HG02623 (cell line): ENCODE measurements at regions not wholly inside any gene's neighbourhood (a gene's known extent, or its start where the extent isn't known, plus 50 kb on each side); places are given as distances from the start of the nearest gene placed in this dataset.
"Not testable (repeated sequence)": the region's sequence is repeated elsewhere in the genome, so short reads cannot be mapped to it uniquely, and the experiment has no call there.

Source experiments
- ATAC-seq: cut with Tn5 transposase; IDR thresholded peaks from one replicate; pipeline ENCODE4 v1.9.1; 2021; ENCODE audit warnings: moderate library complexity; ENCODE audit not compliant: unreplicated experiment

DNA sequence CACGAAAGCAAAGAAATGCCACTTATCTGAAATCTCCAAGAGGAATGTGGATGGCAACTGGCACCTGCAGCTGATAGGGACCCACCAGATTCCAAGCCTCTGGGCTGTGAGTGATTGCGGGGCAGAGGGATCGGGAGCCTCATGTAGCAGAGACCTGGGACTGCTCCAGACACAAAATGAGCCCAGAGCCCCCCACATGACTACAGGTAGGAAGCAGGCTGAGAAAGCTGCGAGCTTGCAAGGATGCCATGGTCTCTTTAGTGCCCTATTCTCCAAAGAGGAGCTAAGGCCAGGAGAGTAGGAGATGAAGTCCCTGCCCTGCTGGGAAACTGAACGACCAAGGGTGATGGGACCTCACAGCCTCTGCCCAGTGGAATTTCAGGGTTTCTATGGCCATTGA is 305.4 kb upstream of the CHRNA7 start:
- not testable (repeated sequence) for ATAC-seq

DNA sequence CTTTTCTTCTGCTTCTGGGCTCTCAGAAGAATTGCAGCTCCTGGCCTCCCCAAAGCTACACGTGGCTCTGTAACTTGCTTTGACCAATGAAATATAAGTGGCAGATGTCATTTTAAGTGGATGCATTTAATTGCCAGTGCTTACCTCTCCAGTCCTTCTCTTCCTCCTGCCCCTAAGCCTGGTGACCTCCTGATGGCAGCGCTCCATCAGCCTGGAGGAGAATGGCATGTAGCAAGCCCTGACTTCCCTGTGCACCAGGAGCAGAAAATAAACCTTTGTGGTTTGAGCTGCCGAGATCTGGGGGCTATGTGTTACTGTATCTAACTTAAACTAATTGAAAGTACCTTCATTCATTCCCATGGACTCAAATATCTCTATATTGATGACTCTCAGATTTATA is 304.7 kb upstream of the CHRNA7 start:
- not testable (repeated sequence) for ATAC-seq

DNA sequence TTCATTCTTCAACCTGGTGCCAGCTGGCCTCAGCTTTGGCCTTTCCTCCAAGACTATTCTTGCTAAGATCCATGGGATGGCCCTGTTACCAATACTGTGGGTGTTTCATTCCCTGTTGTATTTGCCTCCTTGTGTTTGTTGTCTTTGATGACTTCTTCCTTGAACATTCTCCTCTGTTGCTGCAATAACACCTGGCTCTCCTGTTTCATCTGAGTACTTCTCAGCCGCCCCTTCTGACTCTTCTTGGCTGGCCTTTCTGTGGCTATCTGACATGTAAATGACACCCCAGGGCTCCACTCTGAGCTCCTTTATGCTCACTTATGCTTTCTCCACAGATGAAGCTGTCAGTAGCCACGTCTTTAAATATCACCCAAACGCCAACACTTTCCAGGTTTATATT is 302.7 kb upstream of the CHRNA7 start:
- no peak for ATAC-seq

DNA sequence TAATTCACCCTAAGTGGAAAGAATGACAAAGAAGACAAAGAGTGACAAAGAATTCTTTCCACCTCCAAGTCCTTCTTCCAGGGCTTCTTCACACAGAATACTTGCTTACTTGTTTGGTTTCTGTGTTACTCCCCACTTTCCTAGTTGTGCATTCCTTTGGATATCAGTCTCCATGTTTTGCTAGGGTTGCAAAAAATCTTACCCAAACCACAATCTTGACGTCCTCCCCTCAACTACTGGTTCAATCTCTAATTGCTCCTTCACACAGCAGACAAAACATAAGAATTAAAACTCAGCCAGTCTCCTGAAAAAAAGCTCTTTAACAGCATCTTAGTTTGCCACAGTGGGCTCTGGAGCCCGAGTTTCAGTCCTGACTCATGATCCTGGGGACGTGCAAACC is 297.6 kb upstream of the CHRNA7 start:
- no peak for ATAC-seq

DNA sequence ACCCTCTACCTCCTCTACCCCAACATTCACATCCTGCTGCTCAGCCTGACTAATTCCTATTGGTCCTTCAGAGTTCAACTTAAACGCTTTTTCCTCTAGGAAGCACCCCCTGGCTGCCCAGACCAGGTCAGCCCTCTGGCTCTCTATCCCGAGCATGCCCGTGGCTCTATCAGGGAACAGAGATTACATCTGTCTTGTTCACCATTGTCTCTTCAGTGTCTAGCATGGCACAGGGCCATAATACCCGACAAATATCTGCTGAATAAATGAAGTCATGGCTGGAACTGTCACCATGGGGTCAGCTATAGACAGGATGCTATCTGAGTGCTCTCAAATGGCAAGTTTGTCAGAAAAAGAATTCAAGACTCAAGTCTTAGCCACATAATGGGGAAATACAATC is 296.9 kb upstream of the CHRNA7 start:
- no peak for ATAC-seq

DNA sequence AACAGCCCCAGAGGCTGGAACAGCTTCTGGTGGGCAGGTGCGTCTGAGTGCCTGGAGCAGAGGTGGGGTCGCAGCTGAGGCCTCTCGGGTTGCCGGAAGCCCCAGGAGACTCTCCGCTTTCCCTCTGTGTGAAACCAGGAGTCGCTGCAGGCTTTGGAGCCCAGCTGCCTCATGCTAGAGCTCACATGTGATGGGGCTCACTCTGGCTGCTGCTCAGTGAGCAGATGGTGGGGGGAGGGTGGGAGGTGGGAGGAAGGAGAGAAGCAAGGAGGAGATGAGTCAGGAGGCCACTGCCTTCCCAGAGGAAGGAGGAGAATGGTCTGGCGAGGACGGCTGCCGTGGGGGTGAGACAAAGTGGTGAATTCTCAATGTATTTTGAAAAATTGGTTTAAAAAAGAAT is 290.1 kb upstream of the CHRNA7 start:
- ATAC-seq = no peak

DNA sequence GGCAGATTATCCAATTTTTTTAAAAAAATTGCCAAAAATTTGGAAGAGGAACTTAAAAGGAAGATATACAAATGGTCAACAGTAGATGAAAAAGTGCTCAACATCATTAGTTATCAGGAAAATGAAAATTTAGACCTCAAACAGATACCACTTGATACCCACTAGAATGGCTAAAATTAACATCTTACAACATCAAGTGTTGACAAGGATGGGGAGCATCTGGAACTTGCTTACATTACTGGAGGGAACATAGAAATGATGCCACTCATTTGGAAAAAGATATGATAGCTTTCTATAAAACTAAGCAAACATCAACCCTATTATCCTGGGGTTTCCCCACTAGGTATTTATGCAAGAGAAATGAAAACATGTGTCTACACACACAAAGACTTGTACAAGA is 284.5 kb upstream of the CHRNA7 start:
- no peak for ATAC-seq

DNA sequence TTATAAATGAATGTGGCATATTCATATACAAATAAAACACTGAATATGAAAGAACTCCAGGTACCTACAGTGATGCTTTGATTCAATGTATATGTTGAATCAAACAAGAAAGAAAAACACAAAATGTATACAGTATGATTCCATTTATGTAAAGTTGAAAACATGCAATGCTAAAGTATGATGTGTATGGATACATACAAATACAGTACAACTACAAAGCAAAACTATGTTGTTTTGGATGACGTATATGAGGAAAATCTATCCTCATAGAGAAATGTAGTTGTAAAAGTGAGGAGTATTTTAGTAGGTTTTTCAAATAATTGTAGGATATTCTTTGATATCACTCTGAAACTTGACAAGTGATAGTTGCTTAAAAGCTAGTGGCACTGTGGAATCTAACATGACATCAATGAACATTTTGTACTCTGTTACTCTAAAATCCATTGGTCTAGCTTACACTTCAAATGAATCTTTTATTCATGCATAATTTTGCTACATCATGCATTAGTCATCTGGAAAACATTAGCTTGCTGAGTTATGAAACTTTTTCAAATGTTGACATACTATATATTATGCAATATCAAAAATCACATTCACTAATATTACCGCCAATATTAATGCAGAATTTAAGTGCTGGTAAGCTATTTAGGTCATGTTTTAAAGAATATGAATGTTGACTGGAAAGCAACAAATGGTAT is 278.1 kb upstream of the CHRNA7 start:
- no peak for ATAC-seq

DNA sequence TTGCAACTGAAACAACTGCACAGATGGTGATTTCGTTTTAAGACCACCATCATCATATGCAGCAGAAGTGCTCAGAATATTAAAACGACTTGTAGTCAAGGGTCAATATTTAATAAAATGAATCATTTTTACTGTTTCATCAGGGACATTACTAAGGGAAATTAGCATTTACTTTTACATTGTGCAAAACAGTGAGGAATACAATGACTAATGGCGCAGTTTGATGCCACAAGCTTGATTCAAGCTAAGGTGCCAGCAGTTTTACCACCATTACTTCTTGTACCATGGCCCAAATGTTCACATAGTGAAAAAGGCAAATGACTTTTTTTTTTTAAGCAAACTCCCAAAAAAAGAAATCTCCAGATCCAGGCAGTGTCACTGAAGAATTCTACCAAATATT is 277.4 kb upstream of the CHRNA7 start:
- ATAC-seq = no peak

DNA sequence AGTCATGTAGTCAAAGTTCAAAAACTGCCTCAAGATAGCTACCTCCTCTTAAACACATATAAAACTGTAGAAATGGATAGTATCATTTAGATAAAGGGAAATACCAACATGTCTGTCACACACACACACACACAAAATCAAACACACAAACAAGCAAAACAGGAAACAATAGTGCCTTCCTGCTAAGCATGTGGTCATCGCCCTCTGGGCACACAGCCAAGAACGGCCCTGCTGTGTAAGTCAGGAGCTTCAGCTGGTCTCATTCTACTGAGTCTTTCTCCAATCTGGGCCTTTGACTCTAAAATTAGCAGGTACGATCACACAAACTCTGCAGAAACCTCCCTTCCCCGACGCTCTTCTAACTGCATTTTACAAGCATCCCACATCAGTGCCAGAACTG is 272.2 kb upstream of the CHRNA7 start:
- no peak for ATAC-seq

DNA sequence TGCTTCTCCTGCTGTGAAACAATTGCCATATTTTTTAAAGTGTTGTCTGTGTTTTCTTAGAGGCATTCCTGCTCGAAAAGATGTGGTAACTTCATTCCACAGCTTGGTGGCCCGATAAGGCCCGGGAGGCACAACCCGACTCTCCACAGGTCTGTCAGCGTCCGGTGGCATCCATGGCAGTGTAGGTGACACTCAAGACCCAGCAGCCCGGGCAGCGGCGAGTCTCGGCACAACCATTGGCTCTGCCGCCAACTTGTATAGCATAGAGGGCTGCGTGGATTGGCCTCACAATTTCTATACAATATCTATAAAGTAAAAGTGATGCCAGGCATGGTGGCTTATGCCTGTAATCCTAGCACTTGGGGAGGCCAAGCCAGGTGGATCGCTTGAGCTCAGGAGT is 262.3 kb upstream of the CHRNA7 start:
- ATAC-seq = no peak

DNA sequence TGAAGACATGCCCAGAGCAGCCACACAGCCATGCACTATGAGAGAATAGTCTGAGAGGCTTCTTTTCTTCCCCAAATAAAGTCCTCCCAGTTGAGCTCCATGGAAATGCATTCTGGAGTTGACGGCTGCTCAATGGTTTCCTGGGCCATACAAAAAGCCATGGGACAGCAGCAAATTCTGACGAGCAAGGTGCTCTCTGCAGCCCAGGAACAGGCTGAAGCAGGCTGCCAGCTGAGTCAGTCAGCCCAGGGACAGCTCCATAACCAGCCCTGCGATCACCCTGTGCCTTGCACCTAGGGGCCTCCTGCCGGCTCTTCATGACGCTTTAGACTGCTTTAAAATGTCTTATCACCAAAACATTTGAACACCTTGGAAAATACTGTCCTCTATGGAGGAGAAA is 256.3 kb upstream of the CHRNA7 start:
- ATAC-seq = no peak

DNA sequence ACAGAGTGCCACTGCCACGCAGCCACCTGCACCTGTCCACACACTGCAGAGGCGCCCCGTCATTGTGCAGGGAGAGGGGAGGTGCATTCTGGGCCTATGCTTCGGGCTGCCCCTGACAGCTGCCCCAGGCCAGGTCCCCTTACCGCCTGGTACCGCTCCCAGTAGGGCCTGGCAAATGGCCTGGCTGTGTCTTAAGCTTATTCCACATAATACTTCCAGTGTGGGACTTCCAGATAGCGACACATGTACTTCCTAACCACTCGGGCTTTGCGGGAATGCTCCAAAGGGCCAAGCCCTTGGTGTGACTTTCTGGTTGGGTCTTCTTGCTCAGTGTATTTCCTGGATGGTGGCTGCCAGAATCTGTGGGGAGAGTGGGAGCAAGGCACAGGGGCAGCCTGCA is 254.3 kb upstream of the CHRNA7 start:
- ATAC-seq = no peak

DNA sequence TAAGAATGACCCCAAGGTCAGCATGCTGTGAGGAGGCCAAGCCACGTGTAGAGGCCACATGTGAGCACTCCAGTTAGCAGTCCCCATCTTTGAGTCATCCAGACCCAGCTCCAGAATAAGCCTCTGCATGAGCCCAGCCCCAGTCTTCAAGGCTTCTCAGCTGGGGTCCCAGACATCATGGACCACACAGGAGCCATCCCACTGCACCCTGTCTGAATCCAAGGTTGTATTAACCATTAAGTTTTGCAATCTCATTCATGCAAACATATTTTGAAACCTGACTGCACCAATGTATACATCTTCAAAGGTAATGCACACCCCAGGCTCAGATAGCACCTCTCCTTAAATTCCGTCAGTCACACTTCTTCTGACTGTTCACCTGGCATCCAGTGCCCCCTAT is 249.1 kb upstream of the CHRNA7 start:
- no peak for ATAC-seq

DNA sequence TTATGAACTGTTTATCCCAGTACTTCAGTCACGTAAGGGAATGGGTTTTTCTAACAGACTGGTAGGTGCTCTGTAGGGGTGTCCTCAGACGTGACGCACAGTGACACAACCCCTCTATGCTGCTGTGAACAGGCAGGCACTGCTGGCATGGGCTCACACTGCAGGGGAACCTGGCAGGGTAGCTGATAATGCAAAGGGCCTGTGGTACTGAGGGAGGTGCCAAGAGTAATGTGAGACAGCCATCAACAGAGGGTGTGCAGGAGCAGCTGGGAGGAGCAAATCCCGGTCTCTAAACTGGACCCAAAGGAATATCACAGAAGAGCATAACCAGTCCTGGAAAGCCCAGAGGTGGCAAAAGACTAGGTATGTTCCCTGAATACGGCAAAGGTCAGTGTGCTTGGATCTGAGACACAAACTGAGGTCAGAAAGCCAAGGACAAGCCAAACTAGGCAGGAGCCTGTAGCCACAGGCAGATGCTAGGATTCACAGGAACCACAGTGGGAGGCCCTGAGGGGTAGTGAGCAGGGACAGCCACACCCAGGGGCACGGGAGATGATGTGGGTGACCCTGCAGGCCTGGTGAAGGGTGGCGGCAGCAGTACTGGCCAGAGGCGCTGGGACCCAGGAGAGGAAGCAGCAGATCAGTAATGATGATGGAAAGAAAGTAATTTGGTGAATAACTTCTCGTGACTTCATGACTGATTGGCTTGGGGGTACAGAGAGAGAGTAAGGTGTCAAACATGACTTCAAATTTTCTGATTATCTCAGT is 248.1 kb upstream of the CHRNA7 start:
- no peak for ATAC-seq

DNA sequence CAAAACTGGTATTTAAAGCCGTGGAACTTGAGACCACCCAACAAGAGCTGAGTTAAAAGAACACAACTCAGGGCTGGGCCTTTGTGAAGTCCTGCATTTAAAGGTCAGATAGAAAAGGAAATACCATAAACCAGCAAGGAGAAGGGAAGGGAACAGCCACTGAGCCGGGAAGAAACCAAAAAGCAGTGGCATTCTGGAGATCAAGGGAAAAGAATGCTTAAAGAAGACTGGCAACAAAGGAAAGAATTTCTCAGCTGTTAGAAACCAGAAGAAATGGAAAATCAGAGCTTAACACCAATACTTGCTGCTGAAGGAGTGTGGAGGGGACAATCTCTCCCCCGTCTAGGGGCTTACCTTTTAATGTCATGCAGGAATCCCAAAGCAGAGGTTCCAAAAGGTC is 247.4 kb upstream of the CHRNA7 start:
- ATAC-seq = no peak

DNA sequence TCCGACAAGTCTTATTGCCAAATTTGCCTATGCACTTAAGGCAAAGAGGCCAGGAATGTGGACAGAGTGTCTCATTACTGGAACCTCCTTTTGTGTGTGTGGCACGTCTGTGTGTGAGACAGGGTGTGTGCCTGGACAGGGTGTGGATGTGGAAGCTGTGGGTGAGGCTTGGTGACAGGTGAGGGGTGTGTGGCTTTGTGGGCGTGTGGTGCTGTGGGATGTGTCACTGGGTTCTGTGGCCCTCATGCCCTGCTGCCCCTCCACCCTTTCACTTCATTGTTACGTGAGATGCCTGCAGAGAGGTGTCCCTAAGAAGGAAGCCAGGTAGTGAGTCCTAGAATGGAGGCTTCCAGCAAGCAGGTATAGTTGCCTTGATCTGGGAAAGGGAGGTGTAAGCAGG is 244.0 kb upstream of the CHRNA7 start:
- no peak for ATAC-seq

DNA sequence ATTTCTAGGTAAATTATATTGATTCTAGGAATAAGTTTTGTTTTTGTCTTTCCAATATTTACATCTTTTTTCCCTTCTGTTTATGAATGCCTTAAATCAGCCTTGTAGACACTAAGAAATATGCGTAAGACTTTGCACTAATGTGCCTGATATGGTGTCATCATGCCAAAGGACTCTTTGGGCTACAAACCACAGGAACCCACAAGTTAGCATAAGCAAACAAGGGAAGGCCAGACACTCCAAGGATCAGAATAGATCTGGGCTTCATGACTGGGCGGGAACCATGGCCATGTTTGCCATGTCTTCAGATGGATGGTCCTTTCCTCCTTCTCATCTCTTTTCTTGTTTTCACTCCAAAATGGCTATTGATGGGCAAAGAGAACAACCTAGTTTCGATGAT is 242.2 kb upstream of the CHRNA7 start:
- ATAC-seq = no peak

DNA sequence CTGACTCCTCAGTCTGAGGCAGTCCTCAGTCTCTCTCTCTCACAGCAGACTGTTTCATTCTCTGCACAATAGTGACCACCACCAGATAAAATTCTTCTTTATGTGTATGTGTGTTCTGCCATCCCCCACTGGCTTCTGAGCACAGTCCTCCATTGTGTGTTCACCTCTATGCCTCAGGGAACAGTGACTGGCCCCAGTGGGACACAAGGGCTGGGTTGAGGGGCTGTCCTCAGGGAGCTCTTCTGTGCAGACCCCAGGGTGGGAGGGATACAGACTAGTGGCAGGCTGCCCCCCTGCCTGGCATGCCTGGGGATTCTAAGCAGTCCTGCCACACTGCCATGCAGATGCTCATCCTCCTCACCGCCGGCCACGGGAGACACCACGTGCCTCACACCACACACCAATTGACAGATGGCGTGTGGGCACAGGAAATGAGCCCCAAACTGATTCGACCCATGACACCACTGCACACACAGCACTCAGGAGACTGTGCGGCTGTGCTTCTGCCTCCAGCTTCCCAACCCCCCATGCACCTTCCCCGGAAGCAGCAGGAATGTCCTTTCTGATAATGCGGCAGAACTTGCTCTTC is 237.6 kb upstream of the CHRNA7 start:
- no peak for ATAC-seq

DNA sequence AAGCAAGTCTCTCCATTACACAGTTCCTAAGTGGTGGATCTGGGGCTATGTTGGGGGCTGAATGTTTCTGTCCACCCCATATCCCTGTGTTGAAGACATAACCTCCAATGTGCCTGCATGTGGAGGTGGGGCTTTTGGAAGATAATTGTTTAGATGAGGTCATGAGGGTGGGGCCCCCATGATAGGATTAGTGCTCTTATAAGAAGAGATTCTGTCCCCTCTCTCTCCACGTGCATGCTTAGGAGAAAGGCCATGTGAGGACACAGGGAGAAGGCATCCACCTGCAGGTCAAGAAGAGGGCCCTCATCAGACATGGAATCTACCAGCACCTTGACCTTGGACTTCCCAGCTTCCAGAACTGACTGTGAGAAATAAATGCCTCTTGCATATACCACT is 231.0 kb upstream of the CHRNA7 start:
- peak; percentile 5 for ATAC-seq

DNA sequence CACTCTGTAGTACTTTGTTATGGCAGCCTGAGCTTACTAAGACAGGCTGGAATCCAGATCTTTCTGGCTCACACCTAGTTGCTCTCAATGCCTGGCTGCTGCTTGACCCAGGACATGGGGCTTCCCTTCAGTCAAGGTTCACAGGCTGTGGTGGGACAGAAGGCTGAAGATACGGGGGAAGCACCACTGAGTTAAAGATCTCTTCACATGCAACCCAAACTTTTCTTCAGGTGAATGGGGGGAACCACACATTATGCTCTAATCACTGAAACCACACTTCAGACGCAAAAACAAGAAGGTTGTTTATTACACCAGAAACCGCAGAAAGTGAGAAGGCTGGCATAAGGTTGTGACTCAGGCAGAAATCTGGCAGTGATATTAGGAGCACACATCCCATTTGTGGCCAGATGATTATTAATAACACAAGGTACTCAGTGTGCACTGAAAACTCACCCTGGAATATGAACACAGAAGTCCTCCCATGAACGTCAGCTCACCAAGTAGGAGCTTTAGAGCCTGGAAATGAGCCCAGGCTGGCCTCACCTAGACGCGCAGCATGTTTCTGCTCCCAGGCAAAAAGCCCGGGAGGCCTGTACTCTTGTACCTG is 230.5 kb upstream of the CHRNA7 start:
- ATAC-seq = peak; percentile 64

DNA sequence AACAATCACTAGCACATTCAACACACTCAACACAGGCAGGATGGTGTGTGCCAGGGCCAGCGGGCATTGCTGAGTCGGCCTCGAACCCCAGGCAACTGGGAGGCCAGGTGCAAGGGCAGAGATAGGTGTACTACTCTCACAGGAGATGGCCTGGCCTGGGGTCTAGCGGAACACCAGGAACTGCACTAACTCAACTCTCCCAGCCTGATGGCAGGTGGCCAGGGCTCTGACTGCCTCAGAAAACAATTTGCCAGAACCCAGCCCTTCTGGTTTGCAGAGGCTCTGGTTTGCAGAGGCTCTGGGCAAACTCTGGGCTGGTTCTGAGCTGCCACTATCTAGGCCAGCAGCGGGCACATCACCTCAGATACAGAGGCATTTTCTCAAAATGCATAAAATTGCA is 229.2 kb upstream of the CHRNA7 start:
- no peak for ATAC-seq
